HG03060 (cell line): ENCODE measurements at regions not wholly inside any gene's neighbourhood (a gene's known extent, or its start where the extent isn't known, plus 50 kb on each side); places are given as distances from the start of the nearest gene placed in this dataset.

Source experiments
- ATAC-seq: cut with Tn5 transposase; IDR thresholded peaks from one replicate; pipeline ENCODE4 v1.9.1; 2021; ENCODE audit warnings: low read depth, moderate number of reproducible peaks; ENCODE audit not compliant: unreplicated experiment

DNA sequence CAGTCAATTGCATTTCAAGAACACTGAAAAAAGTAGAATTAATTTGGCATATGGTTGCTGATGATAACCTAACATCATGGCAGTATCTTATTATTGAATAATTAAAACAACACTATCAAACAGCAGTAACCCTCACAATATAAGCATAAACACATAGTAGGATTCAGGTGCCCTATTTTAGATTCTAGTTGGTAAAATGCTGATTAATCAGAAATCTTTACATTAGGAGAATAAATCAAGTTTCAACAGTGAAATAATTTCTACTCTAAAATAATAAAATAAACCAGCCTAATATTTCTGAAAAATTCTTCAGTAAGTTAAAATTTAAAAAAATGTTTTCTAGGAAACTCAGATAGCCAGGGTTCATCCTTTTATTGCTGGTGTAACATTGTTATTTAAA is 76.4 kb upstream of the NUDT12 start:
- no peak for ATAC-seq

DNA sequence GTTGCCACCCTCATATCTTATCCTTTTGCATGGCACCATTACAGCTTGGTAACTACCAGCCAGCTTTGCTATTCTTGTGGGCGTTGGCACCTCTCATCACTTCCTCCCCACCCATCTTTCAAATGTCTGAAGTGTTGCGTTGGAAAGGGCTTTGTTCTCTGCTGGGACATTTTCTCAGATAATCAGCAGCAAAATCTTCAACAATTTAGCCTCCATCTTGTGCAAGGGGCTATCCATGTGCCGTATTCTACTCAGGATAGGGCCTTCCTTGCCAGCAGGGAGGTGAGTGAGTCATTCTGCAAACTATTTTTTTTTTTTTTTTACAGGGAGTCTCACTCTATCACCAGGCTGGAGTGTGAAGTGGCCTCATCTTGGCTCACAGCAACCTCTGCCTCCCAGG is 62.1 kb upstream of the NUDT12 start:
- ATAC-seq, result no peak

DNA sequence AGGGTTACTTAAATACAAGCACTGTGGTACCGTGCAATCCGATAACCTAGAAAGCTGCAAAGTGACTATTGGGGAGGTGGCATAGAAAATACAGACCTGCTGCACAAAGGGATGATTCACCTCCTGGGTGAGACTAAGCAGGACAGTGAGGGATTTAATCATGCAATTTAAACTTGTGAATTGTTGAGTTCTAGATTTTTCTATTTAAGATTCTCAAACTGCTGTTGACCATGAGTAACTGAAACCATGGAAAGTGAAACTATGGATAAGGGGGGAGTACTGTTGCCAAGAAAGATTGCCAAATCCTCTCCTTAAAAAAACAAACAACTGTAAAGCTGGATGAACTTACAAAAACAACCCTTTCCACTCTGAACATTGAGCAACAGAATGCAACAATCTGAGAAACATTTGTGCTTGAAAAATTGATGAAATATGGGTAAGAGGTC is 61.5 kb upstream of the NUDT12 start:
- ATAC-seq, result no peak

DNA sequence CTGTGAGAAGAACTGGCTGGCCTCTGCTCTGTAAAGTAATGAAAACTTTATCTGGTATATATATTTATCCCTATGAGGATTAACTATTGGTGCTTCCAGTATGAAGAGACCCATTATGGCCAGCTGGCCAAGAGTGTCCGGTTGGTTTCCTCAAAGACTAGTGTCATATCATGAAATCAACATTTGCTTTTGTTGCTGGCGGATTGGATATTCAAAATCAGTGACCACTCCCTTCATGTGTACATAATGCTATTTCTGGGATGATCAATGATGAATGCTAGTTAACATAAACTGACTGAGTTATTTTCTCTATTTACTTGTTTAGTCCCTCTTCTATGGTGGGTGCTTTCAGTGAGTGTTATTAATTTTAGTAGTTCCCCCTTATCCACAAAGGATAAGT is 60.8 kb upstream of the NUDT12 start:
- no peak for ATAC-seq

DNA sequence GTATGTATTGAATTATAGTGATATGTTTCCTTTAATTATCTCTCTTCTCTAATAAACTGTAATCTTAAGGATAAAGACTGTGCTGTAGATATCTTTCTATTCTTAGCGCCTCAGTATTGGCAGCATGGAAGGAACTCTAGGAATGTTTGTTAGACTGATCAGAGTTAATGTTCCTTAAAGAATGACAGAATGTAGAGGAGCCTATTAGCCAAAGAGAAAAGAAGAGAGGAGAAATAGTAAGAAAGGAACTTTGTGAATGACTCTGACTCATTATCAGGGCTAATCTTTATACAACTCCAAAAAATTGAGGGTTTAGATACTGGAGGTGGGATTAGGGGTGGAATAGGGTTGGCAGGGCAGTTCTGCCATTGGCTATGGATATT is 59.0 kb upstream of the NUDT12 start:
- no peak for ATAC-seq

DNA sequence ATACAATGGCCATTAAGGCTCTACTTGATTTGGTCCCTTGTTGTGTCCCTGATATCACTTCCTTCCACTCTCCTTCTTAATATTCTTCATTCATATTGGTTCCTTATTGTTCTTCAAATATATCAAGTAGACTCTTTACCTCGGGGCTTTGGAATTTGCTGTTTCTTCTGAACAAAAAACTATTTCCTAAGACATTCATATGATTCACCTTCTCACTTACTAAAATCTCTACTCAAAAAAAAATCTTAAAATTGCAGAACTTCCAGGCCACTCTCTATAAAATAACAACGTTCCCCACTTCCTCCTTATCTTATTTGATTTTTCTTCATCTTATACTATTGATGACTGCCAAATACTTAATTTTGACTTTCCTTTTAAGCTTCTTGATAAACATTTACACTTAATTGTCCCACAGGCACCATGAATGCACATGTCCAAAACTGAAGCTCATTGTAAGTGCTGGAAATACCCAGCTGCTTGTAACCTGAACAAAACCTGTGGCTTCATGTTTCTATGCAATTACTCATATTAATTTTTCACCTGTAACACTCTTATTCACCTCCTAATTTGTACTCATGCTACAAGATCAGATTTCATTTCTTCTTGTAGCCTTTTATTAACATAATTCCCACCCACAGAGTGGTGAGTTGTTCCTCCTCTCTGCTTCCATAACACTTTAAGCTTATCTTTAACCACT is 58.4 kb upstream of the NUDT12 start:
- ATAC-seq, result no peak

DNA sequence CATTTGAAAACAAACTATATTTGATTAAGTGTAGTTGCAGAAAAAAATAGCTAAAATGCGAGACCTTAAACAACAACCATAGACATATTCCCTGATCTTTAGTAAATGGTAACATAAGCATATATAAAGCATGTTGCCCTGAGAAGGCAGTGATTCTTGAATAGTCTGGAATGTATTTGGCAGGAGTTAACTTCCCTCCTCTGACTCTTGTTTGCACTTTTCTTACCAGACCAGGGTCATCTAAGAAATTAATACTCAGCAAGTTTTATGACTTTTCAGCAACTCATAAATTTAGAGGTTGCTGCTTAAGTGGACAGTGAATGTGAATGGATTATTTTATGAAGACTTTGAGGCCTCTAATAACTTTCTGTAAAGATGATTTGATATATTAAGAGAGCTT is 55.3 kb upstream of the NUDT12 start:
- no peak for ATAC-seq

DNA sequence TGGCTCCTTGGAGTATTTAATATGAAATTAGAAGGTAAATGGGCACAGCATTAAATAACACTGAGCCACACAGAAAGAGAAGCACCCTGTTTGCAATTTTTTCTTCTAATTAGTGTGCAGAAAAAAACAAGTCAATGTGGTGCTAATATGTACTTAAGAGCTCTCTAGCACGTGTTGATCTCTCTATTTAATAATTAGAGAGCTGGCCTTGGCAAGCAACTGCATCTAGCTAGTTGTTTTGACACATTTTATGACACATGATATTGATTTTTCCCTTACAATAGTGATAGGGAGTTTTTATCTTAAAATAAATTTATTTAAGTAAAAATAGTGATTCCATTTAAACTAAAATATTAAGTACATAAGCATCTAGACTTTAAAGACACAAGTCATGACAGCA is 54.5 kb upstream of the NUDT12 start:
- ATAC-seq, result no peak

DNA sequence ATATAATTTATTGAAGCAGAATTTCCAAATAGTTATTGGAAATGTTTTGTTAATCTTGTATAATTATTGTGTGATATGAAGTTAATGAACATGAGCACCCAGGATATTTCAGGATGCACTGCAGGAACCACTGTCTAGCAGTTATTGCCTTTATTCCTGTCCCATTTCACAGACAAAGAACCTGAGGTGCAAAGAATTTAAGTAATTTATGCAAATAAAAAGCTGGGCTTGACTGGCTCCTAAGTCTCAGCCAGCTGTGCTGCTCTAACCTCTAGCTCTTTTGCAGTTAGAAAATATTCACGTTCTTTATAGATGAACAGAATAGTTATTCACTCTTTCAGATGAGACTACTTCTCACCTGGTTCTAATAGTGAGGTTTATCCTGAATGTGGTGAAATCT is 50.0 kb upstream of the NUDT12 start:
- no peak for ATAC-seq
